GM21717 (cell line): ENCODE measurements at regions not wholly inside any gene's neighbourhood (a gene's known extent, or its start where the extent isn't known, plus 50 kb on each side); places are given as distances from the start of the nearest gene placed in this dataset.

Experiments
- ATAC-seq: cut with Tn5 transposase; IDR thresholded peaks from one replicate; pipeline ENCODE4 v1.9.1; 2021; ENCODE audit warnings: mild to moderate bottlenecking, moderate library complexity; ENCODE audit not compliant: unreplicated experiment

DNA sequence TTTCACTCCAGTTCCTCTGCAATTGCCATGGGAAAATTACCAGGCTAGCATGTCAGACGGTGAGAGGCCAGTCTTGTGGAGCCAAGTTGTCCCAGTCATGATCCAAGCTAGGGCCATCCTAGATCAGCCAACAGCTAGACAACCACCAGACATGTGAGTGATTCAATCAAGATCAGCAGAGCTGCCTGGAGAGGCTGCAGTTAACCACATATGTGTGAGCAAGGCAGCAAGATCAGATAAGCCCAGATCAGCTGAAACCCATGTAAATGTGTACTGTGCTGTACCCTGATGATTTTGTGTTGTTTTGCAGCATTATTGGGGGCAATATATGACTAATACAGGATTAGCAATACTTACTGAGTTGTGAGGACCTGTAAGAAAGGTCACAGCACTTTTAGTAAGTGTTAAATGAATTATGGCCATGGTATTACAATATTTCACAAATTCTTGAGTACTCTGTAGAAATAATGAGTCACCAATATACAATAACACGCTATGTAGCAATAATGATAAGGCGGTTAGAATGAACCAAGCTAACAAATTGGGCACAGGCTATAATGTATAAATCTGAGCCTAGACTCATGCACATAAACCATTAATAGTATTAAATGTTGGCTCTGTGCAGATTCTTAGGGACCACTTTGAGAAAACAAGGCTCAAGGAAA lies 91.4 kb downstream of the SUDS3 start:
- ATAC-seq: no peak

DNA sequence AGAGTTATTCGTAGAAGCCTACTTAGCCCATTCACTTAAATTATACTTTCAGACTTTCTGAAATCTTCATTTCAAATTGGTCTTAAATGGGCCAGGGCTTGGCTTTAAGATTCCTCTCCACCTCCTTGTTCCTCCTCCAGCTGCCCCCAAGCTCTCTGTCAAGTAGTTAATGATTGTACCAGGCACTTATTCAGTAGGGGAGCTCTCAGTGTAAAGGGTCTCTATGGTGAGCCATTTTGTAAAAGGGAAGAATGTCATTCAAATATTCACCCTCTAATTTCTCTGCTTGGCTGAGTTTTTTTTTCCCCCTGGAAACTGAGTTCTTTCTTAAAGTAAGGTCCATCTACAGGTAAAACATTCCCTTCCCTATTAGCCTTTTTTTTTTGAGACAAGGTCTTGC lies 96.6 kb downstream of the SUDS3 start:
- no peak for ATAC-seq

DNA sequence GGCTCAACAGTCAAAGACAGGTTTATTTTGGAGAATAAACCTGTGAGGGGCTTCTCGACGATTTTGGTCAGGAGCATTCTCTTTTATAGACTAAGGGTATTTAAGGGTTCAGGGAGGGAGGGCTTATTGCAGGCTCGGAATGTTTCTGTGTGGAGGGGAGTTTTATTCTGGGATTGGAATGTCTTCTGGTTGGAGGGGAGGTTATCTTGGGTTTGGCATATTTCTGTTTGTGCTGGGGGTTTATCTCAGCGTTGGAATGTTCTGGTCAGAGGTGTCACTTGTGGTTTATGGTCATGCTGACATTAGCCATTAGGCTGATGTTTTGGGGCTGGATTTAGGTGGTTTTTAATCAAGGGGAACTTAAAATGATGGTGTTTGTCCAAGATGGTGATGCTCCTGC lies 103.9 kb downstream of the SUDS3 start:
- ATAC-seq: no peak

DNA sequence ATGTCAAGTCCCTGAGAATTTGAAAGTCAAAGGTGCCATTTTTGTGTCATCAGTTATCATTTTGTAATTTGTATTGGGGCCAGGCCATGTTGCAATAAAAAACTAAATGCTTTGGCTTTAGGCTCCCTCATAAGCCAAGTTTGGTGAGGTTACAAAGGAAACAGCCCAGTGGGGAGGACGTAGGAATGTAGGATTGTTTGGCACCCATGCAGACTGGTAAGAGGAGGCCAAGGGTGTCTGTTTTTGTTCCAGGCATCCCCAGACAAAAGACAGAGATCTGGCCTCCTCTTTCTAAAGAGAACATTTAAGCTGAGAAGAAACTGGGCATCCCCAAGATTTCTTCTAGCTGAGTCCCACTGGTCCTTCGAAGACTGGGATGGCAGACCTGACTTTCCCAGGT lies 111.7 kb downstream of the SUDS3 start:
- ATAC-seq: no peak

DNA sequence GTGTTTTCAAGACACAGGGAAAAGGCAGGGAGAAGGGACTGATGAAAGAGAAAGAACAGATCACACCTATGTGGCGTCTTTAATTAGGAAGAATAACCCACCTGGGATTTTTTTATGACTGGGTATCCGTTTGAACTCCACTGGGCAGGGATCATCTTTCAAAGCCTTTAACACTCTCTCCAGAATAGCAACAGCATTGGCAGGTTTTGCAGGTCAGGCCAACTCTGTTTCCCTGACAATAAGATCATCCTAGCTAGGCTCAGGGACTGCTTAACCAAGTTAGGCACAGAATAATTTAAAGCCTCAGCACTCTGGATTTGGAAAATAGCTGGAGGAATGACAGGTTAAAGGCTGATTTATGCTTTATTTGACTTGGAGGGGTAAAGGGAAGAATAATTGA lies 117.6 kb downstream of the SUDS3 start:
- no peak for ATAC-seq

DNA sequence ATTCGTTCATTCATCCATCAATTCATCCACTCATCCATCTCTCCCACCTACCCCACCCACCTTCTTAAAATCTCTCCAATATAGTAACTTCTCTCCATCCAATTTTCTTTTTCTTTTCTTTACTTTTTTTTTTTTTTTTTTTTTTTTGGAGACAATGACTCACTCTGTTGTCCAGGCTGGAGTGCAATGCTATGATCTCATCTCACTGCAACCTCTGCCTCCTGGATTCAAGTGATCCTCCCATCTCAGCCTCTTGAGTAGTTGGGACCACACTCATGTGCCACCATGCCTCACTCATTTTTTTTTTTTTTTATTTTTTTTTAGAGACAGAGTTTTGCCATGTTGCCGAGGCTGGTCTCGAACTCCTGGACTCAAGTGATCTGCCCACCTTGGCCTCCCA lies 118.4 kb downstream of the SUDS3 start:
- ATAC-seq: no peak

DNA sequence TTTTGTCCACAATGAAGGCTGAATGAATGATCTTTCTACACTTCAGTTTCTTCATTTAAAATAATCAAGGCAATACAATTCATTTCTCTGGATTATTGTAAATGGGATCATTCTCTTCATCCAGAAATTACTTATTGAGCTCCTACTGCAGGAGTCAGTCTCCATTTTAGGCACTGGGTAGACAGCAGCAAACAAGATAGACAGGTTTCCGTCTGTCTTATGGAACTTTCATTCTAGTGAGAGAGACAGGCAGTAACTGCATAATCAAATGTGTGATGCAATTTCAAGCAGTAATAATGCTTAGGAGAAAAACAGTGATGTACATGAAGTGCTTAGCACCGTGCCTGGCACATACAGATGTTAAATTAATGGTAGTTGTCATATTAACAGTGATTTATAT lies 118.9 kb downstream of the SUDS3 start:
- ATAC-seq: no peak

DNA sequence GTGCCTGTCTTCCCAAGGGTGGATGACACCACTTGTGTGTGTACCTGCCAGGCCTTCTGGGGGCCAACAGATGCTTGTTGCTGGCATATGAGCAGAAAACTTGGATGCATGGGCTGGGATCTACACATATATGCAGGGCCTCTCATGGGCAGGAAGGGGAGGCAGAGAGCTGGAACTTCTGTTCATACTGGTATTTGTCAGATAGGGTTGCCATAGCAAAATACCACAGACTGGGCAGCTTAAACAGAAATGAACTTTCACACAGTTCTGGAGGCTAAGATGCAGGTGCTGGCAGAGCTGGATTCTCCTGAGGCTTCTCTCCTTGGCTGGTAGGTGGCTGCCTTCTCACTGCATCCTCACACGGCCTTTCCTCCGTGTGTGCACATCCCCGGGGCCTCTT lies 121.8 kb downstream of the SUDS3 start:
- ATAC-seq: no peak

DNA sequence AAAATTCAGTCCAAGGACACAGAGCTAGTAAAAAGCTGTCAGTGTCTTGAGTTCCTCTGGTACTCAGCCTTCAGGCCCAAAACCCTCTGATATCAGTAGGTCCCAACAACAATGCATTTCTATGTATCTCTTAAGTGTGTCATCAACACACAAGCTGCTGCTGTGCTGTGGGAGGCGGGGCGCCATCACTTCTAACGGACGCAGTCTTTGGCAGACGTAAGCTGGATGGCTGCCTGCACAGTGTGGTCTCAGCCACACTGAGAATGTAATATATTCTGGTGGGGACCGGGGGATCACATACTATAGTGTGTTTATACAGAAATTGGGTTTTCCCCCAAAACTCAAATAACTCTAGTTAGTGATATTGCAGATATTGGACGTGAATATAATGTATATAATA lies 123.9 kb downstream of the SUDS3 start:
- no peak for ATAC-seq

DNA sequence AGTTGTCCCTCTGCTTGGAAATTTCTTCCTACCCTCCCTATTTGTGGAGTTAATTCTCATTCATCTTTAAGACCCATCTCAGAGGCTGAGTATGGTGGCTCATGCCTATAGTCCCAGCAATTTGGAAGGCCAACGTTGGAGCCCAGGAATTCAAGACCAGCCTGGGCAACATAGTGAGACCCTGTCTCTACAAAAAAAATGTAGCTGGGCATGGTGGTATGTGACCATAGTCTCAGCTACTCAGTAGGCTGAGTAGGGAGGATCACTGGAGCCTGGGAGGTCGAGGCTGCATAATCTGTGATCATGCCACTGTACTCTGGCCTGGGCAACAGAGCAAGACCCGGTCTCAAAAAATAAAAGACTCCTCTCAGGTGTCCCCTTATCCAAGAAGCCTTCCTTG lies 125.1 kb downstream of the SUDS3 start:
- no peak for ATAC-seq

DNA sequence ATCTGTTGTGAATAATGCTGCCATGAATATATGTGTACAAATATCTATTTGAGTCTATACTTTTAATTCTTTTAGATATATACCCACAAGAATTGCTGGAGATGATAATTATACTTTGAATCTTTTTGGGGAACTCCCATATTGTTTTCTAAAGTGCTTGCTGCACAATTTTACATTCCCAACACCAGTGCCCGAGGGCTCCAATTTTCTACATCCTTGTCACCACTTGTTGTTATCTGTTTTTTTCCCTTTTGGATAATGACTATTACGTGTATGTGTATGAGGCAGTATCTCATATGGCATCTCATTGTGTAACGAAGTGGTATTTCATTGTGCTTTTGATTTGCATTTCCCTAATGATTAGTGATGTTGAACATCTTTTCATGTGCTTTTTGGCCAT lies 127.1 kb downstream of the SUDS3 start:
- no peak for ATAC-seq

DNA sequence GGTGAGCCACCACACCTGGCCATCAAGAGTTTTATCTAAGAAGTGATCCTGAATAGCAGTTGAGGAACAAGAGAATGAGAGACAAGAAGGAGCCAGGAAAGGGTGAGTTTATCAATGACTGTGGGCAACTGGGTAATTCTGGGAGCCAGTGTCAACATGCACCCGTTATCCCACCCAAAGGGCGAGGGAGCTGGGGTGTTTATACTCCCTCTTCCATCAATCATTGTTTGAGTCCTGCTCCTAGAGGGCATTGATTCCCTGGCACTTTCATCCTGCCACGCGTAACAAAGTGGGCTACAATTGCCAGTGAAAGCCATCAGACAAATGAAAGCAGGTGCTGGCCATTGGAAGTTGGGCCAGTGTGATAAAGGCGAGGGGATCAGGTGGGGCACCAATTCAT lies 136.3 kb downstream of the SUDS3 start:
- no peak for ATAC-seq

DNA sequence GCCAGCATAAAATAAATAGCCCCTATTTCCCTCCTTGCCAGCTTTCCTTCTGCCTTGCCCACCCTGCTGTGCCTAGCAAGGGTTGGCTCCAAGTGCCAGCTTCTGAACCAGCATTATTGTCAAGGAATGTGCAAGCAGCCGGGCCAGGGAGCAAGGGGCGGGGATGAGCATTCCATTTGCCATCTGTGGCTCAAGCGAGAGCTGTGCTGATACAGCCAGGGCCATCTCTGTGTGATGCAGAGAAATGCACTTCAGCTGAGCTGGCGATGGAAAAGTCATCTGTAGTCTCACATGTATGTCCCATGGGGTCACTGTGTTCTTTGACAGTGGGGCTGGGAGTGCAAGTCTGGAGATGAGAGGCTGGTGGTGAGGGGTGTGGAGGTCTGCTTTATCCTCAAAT lies 137.3 kb downstream of the SUDS3 start:
- no peak for ATAC-seq

DNA sequence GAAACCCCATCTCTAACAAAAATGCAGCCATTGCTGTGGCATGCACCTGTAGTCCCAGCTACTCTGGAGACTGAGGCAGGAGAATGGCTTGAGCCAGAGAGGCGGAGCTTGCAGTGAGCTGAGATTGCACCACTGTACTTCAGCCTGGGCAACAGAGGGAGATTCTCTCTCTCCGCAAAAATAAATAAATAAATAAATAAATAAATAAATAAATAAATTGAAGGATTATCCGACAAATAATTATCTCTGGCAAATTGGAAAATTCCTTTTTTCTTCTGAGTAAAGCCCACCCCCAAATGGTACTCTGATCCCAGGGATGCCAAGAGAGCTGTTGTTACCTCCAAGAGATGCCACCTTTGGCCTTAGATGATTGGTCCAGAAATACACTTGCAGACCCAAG lies 137.9 kb downstream of the SUDS3 start:
- no peak for ATAC-seq

DNA sequence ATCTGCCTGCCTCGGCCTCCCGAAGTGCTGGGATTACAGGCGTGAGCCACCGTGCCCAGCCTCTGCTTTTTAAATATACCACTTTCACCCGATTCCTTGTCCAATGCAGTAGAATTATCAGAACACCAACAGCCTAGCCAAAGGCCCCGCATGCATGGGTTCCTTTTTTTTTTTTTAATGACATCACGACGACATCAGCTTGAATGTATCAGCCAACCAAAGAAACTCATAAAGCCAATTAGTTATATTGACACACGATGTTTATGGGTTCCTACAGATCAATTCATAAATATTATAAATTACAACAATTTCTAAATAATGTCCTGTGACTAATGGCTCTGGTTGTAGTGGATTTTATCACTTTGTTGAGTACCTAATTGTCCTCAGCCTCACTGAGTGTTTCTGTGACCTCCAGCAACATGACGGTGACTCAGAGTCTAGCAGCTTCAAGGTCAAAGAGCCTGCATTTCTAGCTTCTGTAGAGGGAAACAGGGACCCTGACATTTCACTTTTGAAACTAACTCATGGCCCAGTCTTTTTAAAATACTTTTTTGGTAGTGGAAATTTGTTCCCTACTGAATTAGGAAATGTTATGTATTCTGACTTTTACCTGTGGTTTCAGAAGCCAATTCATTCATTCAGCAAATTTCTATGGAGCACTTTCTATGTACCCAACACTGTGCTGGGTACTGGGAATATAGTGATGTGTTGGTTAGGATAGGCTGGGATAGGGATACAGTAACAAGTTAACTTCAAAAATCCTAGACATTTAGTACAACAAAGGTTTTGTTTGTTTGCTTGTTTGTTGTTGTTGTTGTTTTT lies 144.1 kb downstream of the SUDS3 start:
- ATAC-seq: no peak

DNA sequence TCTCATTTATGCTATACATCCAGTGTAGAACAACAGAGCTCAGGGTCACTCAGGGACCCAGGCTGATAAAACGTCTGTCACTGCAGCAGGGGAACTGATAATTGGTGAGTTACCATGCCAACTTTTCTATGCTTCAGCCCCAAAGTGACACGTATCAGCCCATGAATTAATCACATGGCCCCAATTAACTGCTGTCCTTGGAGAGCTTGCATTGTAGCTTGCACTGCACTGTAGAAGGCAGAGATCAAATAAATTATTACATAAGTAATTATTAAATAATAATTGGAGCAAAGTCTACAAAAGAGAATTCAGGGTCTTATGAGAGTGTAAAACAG lies 144.6 kb downstream of the SUDS3 start:
- ATAC-seq: no peak

DNA sequence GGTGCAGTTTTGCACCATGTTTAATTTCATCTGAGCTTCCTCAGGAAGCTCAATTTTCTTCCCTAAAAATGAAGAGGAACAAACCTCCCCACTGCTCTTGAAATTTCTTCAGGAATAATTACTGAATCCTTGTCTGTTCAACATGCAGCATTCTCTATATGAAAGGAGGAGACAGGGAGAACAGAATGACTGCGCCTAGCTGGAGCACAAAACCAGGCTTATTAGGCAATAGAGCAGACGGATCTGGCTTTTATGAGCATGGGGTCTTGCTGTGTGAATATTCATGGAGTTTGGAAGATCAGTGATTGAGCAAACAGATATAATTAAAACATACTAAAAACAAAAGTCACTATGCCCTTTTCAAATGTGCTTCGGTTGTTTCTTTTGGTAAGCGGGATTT lies 148.1 kb downstream of the SUDS3 start:
- no peak for ATAC-seq

DNA sequence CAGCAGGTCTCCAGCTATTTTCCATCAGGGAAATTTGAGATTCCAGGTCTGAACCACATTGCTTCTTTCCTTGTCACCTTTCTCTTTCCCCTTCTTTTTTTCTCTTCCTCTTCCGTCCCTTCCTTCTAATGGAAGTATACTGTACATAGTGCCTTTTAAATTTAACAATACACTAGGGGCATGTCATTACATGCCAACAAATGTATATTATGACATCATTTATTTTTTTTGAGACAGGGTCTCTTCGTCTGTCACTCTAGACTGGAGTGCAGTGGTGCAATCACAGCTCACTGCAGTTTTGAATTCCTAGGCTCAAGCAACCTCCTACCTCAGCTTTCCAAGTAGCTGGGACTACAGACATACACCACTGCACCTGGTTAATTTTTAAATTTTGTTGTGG lies 148.9 kb downstream of the SUDS3 start:
- no peak for ATAC-seq

DNA sequence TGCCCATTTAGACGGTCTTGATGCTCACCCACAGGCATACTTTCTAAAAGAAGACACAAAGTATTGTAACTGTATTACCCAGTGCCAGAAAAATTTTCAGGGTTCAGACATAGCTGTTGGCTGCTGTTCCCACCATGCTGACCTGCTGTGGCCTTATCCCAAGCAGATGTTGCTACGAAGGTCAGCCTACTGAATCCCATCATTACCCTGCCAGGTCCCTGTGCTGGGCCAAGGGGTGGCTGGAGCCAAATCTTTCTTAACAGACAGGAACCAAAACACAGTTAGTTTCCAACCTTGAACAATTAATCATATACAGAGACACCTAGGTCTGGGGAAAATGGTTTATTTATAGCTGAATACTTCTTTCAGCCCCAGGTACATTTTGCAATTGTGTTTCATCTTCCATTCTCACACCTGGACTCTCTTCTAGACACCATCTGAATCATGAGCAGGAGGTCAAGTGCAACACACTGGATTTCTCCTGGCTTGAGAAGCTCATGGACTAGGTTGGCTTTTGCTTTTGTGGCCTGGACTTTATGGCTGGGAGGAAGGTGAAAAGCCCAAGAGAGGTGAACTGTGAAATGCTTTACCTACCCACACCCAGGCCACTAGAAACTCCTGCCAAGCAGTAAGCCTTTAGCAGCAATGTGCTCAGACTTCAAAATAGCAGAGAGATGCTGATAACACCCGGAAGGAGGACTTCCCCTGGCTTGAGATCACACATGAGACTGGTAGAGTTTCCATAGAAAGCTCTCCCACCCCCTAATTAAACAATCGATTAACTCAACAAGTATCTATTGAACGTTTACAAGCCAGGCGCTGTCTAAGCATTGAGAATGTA lies 150.1 kb downstream of the SUDS3 start:
- no peak for ATAC-seq

DNA sequence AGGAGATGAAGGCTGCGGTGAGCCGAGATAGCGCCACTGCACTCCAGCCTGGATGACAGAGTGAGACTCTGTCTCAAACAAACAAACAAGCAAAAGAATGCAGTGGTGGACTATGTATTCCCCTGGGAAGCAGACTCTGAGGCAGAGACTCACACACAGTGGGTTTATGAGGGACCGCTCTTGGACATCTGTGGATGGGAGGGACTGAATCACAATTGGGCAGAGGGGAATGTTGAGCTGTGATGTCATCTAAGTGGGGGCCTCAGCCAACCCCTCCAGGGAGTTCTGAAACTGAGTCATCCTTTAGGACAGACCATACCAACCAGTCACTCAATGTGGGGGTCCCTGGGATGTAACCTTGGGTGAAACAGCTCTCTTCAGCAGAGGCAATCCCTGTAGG lies 151.0 kb downstream of the SUDS3 start:
- no peak for ATAC-seq

DNA sequence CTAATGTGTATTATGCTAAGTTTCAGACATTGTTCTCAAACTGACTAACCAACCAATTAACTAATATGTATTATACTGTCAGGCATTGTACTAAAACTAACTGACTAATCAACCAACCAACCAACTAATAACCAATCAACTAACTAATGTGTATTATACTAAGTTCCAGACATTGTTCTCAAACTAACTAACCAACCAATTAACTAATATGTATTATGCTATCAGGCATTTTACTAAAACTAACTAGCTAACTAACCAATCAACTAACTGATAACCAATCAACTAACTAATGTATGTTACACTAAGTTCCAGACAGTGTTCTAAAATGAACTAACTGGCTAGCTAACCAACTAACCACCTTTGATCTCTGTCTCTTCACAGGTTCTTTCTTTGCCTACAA lies 152.3 kb downstream of the SUDS3 start:
- ATAC-seq: no peak

DNA sequence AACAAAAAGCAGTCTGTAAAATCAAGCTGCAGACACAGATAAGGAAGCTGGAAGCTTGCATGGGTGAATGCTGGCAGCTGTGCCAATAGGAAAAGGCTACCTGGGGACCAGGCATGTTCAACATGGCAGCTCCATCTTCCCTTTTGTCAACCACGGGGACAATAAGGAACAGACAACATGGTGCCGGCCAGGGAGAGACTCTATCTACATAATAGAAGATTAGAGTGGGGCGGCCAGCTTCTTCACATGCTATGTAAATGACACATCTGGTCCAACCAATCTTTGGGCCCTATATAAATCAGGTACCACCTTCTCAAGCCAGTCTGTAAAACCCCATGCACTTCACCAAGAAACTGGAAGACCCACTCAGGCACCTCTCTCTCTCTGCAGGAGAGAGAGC lies 157.6 kb downstream of the SUDS3 start:
- no peak for ATAC-seq
